ENCODE measurements at regions not wholly inside any gene's neighbourhood (a gene's known extent, or its start where the extent isn't known, plus 50 kb on each side); places are given as distances from the start of the nearest gene placed in this dataset.

DNA sequence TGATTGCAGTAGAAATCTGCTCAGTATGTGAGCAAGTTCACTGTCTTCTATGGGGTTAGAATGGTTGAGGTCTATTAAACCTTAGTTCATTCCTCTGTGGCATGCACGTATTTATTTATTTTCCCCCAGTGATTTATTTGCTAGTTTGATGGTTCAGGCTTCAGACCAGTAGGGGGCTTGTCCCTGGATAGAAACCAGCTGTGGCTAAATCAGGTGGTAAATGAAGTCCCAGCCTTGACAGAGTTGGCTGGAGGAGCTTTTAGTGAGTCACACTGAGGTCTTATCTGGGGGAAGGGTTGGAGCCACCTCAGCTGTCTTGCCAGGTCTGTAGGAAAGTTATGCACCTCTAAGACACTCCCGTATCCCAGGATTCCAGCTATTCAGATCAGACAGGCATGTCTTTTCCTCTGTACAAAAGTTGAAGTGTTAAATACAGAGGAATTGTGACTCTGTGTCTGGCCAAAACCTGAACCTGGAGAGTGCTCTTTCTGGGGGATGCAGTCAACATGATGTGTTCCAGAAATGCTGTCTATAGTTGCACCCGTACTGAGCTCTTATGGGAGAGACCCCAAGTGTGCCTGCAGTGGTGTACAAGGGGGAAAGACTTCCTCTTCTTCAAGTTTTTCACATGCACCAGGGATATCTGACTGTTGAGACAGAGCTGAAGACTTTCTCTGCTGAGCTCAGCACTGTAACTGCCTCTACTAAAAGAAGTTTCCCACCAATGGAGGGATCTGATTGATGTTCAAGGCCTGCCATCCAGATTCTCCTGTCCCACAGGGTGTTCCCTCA lies 1322.1 kb downstream of the TMEM121 start:
- DNase-seq (ENCODE audit: low spot score): no peak

DNA sequence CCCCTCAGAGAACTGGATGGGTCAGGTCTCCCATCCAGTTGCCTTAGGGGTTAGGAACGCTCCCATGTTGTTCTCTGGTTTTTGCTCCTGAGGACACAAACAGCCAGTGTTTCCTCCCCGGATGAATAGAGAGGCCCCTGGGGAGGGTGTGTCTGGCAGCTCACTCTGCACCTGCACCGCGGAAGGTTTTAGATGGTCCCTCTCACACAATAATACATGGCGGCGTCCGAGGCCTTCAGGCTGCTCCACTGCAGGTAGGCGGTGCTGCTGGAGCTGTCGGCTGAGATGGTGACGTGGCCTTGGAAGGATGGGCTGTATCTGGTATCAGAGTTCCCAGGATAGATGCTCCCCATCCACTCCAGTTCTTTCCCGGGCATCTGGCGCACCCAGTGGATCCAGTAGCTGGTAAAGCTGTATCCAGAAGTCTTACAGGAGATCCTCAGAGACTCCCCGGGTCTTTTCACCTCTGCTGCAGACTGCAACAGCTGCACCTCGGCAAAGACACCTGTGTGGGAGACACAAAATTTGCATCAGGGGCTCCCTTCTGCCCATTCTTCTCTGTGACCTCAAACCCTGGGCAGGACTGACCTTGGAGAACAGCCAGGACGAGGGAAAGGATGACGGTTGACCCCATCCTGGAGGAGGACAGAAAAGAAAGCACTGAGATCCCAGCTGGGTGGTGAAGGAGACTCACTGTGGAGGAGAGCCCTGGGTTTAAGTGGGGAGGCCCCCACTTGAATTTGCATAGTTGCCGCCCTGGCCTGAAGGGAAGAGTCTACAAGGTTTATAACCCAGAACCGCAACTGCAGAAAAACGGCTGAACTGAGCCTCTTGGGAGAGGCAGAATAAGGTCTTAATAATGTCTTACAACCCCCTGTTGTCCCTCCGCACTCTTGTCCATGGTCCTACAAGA lies 1324.8 kb downstream of the TMEM121 start:
- no peak for DNase-seq (ENCODE audit: low spot score)

DNA sequence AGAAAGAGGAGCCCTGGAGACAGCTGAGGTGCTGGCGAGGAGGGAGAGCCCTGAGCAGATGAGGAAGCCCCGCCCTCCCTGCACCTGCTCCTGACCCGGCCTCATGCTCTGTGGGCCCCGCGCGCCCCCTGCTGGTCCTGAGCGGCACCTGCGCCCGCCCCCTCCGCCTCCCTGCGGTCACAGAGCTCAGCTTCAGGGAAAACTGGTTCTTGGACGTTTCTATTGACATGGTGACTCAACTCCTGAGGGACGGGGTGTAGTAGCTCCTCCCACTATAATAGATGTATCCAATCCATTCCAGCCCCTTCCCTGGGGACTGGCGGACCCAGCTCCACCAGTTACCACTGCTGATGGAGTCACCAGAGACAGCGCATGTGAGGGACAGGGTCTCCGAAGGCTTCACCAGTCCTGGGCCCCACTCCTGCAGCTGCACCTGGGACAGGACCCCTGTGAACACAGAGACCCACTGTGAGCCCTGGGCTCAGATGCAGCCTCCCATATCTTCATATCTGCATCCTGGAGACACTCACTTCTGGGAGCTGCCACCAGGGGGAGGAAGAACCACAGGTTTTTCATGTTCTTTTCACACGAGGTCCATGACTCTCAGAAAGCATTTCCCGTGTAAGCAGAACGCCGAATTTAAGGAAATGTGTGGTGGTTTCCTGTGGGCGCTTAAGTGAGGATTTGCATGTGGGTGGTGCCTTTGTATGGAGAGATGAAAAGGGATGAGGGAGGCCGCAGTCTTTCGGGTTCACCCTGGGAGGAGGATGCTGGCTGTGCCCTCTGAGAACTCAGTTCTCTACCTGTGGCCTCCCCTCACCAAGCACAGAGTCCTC lies 1346.4 kb downstream of the TMEM121 start:
- DNase-seq (ENCODE audit: low spot score): peak; percentile 62

- no peak for DNase-seq (ENCODE audit: low spot score)
Observed at GRCh38 chr14:106874350-106874749, 1348.0 kb downstream of the TMEM121 start.

- no peak for DNase-seq (ENCODE audit: low spot score)
Observed at GRCh38 chr14:106875503-106875902, 1349.1 kb downstream of the TMEM121 start.

GRCh38 chr14:106876711-106877110 lies 1350.3 kb downstream of the TMEM121 start:
- DNase-seq (ENCODE audit: low spot score): no peak

DNA sequence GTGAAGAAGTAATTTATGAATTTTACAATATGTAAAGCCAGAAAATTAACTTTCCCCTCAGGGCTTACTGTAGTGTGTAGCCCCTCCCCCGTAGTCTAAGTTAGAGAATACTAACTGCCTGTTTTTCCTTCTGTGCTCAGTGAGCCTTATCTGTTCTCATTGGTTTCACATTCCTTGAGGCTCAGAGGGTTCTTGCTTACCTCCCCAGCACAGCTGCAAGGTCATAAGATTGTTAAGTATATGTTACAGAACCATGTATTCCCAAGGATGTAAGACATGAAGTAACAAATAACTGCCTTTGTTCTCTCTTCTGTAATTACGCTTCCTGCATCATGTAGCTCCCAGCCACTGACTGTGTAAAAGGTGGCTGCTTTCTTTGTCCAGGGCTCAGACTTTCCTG lies 1351.1 kb downstream of the TMEM121 start:
- DNase-seq (ENCODE audit: low spot score): no peak

DNA sequence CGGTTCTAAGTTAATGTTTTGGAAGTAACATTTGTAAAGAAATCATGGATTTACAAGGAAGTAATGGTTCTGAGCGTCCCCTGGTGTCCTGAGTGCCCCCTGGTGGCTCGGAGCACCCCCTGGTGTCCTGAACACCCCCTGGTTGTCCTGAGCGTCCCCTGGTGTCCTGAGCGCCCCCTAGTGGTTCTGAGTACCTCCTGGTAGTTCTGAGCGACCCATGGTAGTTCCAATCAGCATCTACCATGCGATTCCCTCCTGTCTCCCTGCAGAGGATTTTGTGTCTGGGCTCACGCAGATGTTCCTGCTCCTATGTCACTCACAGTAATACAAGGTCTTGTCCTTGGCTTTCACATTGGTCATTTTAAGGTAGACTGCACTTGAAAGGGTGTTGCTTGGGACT lies 1352.9 kb downstream of the TMEM121 start:
- peak; percentile 60 for DNase-seq (ENCODE audit: low spot score)

GRCh38 chr14:106883218-106883692 lies 1356.9 kb downstream of the TMEM121 start:
- no peak for DNase-seq (ENCODE audit: low spot score)
